ENCODE measurements at regions not wholly inside any gene's neighbourhood (a gene's known extent, or its start where the extent isn't known, plus 50 kb on each side); places are given as distances from the start of the nearest gene placed in this dataset.
A peak's percentile ranks its signal among the peaks of the same experiment; 100 is the strongest.

DNA sequence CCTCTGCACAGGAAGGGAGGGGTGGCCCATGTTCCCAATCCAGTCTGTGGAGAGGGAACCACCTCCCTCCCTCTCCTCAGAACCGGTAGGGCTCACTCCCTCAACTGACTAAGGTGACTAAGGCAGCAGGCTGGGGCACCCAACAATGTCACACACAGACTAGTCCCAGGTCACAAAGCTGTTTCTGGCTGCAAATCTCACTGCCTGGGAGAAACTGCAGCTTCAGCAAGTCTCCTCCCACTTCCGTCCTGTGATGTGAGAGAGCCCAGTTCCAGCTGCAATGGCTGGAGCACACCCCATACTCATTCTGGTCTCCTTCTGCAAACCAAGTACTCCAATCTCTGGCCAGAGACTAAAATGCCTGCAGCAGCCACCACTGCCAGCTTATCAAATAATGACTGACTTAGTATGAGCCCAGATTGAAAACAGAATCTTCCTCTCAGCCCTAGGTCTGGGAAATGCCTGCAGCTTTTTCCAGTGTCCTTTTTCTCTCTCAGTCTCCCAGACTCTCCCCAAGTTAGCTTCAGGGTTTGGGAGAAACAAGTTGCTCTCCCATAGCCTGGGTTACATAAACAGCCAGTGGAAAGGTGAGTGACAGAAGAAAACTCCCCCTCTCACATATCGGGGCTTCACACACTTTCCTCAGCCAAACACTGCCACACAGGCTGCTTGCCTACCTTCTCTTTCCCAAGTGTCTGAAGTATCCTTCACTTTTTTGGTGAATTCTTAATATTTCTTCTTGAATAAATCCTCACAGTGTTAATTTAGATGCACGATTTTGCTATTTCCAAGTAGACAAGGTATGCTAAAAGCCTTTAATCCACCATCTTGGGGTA, 247.4 kb upstream of the RASA1 start:
- Histone ChIP-seq H4K20me1 (ENCODE audit: control insufficient read depth, insufficient read depth, low read depth, low read length) (no peaks in the 10 kb centered on the region), H3K9me3 (ENCODE audit: control insufficient read depth, insufficient read depth, low read length) (no peaks in the 10 kb centered on the region), H3K4me3 (ENCODE audit: low read length) (no peak overlapping the region), H3K27me3 (ENCODE audit: control insufficient read depth, low read length) (no peaks in the 10 kb centered on the region), H3K27ac (ENCODE audit: low read depth, low read length) (no peak overlapping the region), H3F3A (ENCODE audit: control insufficient read depth, insufficient read depth) (no peaks in the 10 kb centered on the region), H3K4me2 (ENCODE audit: low read length) (peak overlapping the region; percentile 42), H3K79me2 (ENCODE audit: control insufficient read depth, low read length) (no peaks in the 10 kb centered on the region), H3K9me2 (replicated peaks; ENCODE audit: control insufficient read depth, low read length) (no peaks in the 10 kb centered on the region), H3K4me1 (ENCODE audit: control insufficient read depth, low read length) (peaks cover 10% of the 10 kb centered on the region), H3K36me3 (ENCODE audit: control insufficient read depth, low read length) (no peaks in the 10 kb centered on the region)
- TF ChIP-seq, protein P1, sequence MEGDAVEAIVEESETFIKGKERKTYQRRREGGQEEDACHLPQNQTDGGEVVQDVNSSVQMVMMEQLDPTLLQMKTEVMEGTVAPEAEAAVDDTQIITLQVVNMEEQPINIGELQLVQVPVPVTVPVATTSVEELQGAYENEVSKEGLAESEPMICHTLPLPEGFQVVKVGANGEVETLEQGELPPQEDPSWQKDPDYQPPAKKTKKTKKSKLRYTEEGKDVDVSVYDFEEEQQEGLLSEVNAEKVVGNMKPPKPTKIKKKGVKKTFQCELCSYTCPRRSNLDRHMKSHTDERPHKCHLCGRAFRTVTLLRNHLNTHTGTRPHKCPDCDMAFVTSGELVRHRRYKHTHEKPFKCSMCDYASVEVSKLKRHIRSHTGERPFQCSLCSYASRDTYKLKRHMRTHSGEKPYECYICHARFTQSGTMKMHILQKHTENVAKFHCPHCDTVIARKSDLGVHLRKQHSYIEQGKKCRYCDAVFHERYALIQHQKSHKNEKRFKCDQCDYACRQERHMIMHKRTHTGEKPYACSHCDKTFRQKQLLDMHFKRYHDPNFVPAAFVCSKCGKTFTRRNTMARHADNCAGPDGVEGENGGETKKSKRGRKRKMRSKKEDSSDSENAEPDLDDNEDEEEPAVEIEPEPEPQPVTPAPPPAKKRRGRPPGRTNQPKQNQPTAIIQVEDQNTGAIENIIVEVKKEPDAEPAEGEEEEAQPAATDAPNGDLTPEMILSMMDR (IDR thresholded peaks at IDR 0.05; ENCODE audit: low read depth, low read length, poor library complexity, severe bottlenecking) = no peak
- TF ChIP-seq EZH2phosphoT487 (IDR thresholded peaks at IDR 0.05; ENCODE audit: borderline replicate concordance, low read length) = no peak

- no peaks in the 10 kb centered on the region for H3K36me3 ChIP-seq (ENCODE audit: control insufficient read depth, low read length)
- H3K4me1 ChIP-seq (ENCODE audit: control insufficient read depth, low read length) = peaks cover 10% of the 10 kb centered on the region
- no peaks in the 10 kb centered on the region for H3K79me2 ChIP-seq (ENCODE audit: control insufficient read depth, low read length)
- H3F3A ChIP-seq (ENCODE audit: control insufficient read depth, insufficient read depth) = no peaks in the 10 kb centered on the region
- no peaks in the 10 kb centered on the region for H3K9me2 ChIP-seq (replicated peaks; ENCODE audit: control insufficient read depth, low read length)
- no peak for TF ChIP-seq EZH2phosphoT487 (IDR thresholded peaks at IDR 0.05; ENCODE audit: borderline replicate concordance, low read length)
- TF ChIP-seq, protein P1 (IDR thresholded peaks at IDR 0.05; ENCODE audit: low read depth, low read length, poor library complexity, severe bottlenecking) = no peak
- H3K9me3 ChIP-seq (ENCODE audit: control insufficient read depth, insufficient read depth, low read length) = no peaks in the 10 kb centered on the region
- no peak overlapping the region for H3K4me3 ChIP-seq (ENCODE audit: low read length)
- H3K27ac ChIP-seq (ENCODE audit: low read depth, low read length) = no peak overlapping the region
- H4K20me1 ChIP-seq (ENCODE audit: control insufficient read depth, insufficient read depth, low read depth, low read length) = no peaks in the 10 kb centered on the region
- no peak overlapping the region for H3K4me2 ChIP-seq (ENCODE audit: low read length)
- no peaks in the 10 kb centered on the region for H3K27me3 ChIP-seq (ENCODE audit: control insufficient read depth, low read length)
These were observed 245.3 kb upstream of the RASA1 start for GRCh38 chr5:87022415-87022814.

DNA sequence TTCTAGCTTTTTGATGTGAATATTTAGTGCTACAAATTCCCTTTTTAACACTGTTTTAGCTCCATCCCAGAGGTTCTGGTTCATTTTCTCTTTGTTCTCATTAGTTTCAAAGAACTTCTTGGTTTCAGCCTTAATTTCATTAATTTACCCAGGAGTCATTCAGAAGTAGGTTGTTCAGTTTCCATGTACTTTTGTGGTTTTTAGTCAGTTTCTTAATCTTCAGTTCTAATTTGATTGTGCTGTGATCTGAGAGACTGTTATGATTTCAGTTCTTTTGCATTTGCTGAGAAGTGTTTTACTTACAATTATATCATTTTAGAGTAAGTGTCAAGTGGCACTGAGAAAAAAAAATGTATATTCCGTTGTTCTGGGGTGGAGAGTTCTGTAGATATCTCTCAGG, 240.1 kb upstream of the RASA1 start:
- no peaks in the 10 kb centered on the region for H3K9me2 ChIP-seq (replicated peaks; ENCODE audit: control insufficient read depth, low read length)
- no peak overlapping the region for H3K27ac ChIP-seq (ENCODE audit: low read depth, low read length)
- H3K27me3 ChIP-seq (ENCODE audit: control insufficient read depth, low read length) = no peaks in the 10 kb centered on the region
- no peaks in the 10 kb centered on the region for H3K9me3 ChIP-seq (ENCODE audit: control insufficient read depth, insufficient read depth, low read length)
- no peaks in the 10 kb centered on the region for H3K36me3 ChIP-seq (ENCODE audit: control insufficient read depth, low read length)
- H3K4me3 ChIP-seq (ENCODE audit: low read length) = no peak overlapping the region
- TF ChIP-seq, protein P1 (IDR thresholded peaks at IDR 0.05; ENCODE audit: low read depth, low read length, poor library complexity, severe bottlenecking) = no peak
- no peak for TF ChIP-seq EZH2phosphoT487 (IDR thresholded peaks at IDR 0.05; ENCODE audit: borderline replicate concordance, low read length)
- H3F3A ChIP-seq (ENCODE audit: control insufficient read depth, insufficient read depth) = no peaks in the 10 kb centered on the region
- no peak overlapping the region for H3K4me2 ChIP-seq (ENCODE audit: low read length)
- H3K79me2 ChIP-seq (ENCODE audit: control insufficient read depth, low read length) = no peaks in the 10 kb centered on the region
- no peaks in the 10 kb centered on the region for H4K20me1 ChIP-seq (ENCODE audit: control insufficient read depth, insufficient read depth, low read depth, low read length)
- no peaks in the 10 kb centered on the region for H3K4me1 ChIP-seq (ENCODE audit: control insufficient read depth, low read length)
